Lower lobe of right lung (tissue), 2 donors: ENCODE measurements at regions not wholly inside any gene's neighbourhood (a gene's known extent, or its start where the extent isn't known, plus 50 kb on each side); places are given as distances from the start of the nearest gene placed in this dataset.
"Not testable (repeated sequence)": the region's sequence is repeated elsewhere in the genome, so short reads cannot be mapped to it uniquely, and the experiment has no call there.

ENCODE experiments used
- ATAC-seq, 2 donors: fragments of 200-7000 bp; cut with Tn5 transposase; one replicate each; pipeline ENCODE4 v1.9.1; 2020 to 2022; ENCODE audit warnings: mild to moderate bottlenecking in 2 of 2, moderate library complexity in 2 of 2
- DNase-seq: peaks from one replicate; pipeline ENCODE4 v3.0.0-alpha.2; 2020
- H3K27ac ChIP-seq: fragments of 200-600 bp; one replicate; pipeline ENCODE4 v1.8.0; 2022
- H3K27me3 ChIP-seq: fragments of 200-600 bp; one replicate; pipeline ENCODE4 v1.8.0; 2022; ENCODE audit warnings: low read depth
- H3K36me3 ChIP-seq: fragments of 200-600 bp; one replicate; pipeline ENCODE4 v1.8.0; 2022; ENCODE audit warnings: mild to moderate bottlenecking
- H3K4me1 ChIP-seq: fragments of 200-600 bp; one replicate; pipeline ENCODE4 v1.8.0; 2022
- H3K4me3 ChIP-seq: fragments of 200-600 bp; one replicate; pipeline ENCODE4 v1.8.0; 2022; ENCODE audit warnings: mild to moderate bottlenecking
- H3K9me3 ChIP-seq: fragments of 200-600 bp; one replicate; pipeline ENCODE4 v1.8.0; 2022
- CTCF ChIP-seq: fragments of 200-600 bp; IDR thresholded peaks from one replicate; pipeline ENCODE4 v1.8.0; 2022; ENCODE audit warnings: antibody characterized with exemption, mild to moderate bottlenecking
- intact Hi-C: fragments of 100-400 bp; cut with DNase I; formaldehyde crosslinking; loops from one replicate; pipeline ENCODE4 v1.11.0; 2022
- donor health status: DM: no; HTN: yes; CAD: no; lungs with severe emphysema.

DNA sequence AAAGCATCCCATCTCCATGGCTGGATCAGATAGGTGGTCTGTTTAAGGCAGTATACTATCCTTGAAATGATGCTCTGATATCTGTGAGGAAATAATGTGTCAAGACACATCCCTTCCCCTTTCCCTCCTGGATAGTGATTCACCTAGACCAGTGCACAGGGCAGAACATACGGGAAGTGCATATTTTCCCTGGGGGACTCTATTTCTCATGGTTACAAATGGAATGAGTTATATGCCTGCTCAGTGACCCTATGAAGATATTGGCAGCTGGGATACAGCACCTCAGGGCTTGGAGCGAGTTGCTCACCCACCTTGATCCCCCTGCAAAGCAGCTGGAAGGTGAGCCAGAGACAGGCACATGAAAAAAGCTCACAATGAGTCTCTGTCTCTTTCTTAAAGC lies 67.5 kb upstream of the PRL start:
- Histone ChIP-seq H3K36me3 (no peaks in the 10 kb centered on the region), H3K27me3 (no peaks in the 10 kb centered on the region), H3K4me1 (peaks cover 5% of the 10 kb centered on the region), H3K4me3 (no peak overlapping the region), H3K27ac (no peak overlapping the region), H3K9me3 (no peaks in the 10 kb centered on the region)
- intact Hi-C loops, result no loop called here
- DNase-seq, result no peak
- TF ChIP-seq CTCF, result no peak
- no peak for ATAC-seq

DNA sequence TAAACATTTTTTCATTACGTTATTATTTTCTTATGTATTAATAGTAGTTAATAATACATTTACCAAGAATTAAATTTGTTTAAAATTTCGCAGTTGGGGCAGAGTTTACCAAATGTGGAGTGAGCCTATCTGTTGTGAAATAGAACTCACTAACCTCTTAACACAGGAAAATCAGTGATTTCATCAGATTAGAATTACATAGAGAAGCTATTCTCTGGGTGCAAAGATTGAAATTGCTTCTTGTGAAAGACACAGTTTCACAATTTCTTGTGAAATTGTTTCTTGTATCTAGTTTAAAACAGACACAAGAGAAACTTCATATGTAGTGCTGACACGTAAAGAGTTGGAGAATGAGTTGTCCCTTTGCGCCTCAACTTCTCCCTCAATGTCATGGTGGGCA lies 69.4 kb upstream of the PRL start:
- no peak for TF ChIP-seq CTCF
- no peaks in the 10 kb centered on the region for H3K36me3 ChIP-seq
- H3K9me3 ChIP-seq, result no peaks in the 10 kb centered on the region
- no peak for ATAC-seq
- H3K27me3 ChIP-seq, result no peaks in the 10 kb centered on the region
- H3K4me1 ChIP-seq, result peaks cover 5% of the 10 kb centered on the region
- no peak for DNase-seq
- H3K27ac ChIP-seq, result no peak overlapping the region
- H3K4me3 ChIP-seq, result no peak overlapping the region
- intact Hi-C loops, result no loop called here

DNA sequence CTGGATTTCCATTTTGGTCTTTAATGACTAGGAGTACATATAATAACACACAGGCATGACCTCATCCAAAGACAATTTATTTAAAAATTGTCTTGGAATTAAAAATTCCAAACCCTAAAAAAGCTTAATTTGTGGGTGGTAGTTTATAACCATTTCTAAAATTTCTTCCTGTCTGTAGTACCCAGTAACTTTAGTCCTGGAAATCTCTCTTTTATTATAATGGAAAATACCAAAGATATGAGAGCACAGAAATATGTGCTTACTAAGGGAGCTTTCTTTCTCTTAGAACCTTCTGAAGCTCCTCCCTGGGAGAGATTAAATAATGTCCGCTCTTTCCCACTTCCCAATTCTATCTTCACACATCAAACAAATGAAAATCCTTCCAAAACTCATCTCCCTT lies 70.5 kb upstream of the PRL start:
- H3K27ac ChIP-seq, result no peak overlapping the region
- H3K4me1 ChIP-seq, result peaks cover 5% of the 10 kb centered on the region
- H3K9me3 ChIP-seq, result no peaks in the 10 kb centered on the region
- H3K4me3 ChIP-seq, result no peak overlapping the region
- DNase-seq (no peak), ATAC-seq (no peak)
- no peaks in the 10 kb centered on the region for H3K27me3 ChIP-seq
- intact Hi-C loops, result no loop called here
- H3K36me3 ChIP-seq, result no peaks in the 10 kb centered on the region
- TF ChIP-seq CTCF, result no peak

GRCh38 chr6:22368794-22369193 lies 72.0 kb upstream of the PRL start:
- no peak overlapping the region for H3K27ac ChIP-seq
- ATAC-seq (no peak), DNase-seq (no peak)
- intact Hi-C loops, result no loop called here
- TF ChIP-seq CTCF, result no peak
- no peaks in the 10 kb centered on the region for H3K36me3 ChIP-seq
- H3K27me3 ChIP-seq, result no peaks in the 10 kb centered on the region
- no peaks in the 10 kb centered on the region for H3K4me1 ChIP-seq
- no peak overlapping the region for H3K4me3 ChIP-seq
- no peaks in the 10 kb centered on the region for H3K9me3 ChIP-seq

- Histone ChIP-seq H3K9me3 (no peaks in the 10 kb centered on the region), H3K27me3 (no peaks in the 10 kb centered on the region), H3K27ac (no peak overlapping the region), H3K4me1 (no peaks in the 10 kb centered on the region), H3K4me3 (no peak overlapping the region), H3K36me3 (no peaks in the 10 kb centered on the region)
- TF ChIP-seq CTCF, result no peak
- intact Hi-C loops, result no loop called here
- ATAC-seq, result no peak
- no peak for DNase-seq
Measured at GRCh38 chr6:22372922-22373321, 76.1 kb upstream of the PRL start.

DNA sequence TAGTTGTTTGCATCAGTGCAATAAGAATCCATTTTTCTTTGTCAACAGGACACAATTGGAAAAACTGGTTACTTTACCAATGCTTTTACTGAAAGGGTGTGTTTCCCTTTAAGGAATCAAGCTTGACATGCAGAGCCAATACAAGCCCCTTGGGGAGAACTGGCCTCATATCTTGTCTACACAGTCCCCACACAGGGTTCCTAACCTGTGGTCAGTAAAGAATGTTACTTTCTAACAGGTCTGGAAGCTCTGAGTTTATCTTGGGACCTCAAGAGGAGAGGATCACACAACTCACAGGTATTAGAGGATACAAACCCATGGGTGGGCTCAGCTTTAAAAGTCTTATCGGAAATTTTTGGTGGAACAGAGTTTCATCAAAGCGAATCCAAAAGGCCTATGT lies 78.1 kb upstream of the PRL start:
- intact Hi-C loops, ATAC-seq: not testable (repeated sequence)

DNA sequence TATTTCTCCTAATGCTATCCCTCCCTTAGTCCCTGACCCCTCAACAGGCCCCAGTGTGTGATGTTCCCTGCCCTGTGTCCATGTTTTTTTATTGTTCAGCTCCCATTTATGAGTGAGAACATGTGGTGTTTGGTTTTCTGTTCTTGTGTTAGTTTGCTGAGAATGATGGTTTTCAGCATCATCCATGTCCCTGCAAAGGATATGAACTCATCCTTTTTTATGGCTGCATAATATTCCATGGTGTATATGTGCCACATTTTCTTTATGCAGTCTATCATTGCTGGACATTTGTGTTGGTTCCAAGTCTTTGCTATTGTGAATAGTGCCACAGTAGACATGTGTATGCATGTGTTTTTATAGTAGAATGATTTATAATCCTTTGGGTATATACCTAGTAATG lies 79.5 kb upstream of the PRL start:
- ATAC-seq, H3K27ac ChIP-seq, H3K27me3 ChIP-seq, H3K4me3 ChIP-seq, H3K36me3 ChIP-seq, H3K9me3 ChIP-seq, intact Hi-C loops, H3K4me1 ChIP-seq, DNase-seq: not testable (repeated sequence)

More for the DNA sequence above, 78.1 kb upstream of the PRL start:
- not testable (repeated sequence) for H3K4me1 ChIP-seq, H3K9me3 ChIP-seq, H3K27ac ChIP-seq, H3K27me3 ChIP-seq, H3K36me3 ChIP-seq, DNase-seq, H3K4me3 ChIP-seq

DNA sequence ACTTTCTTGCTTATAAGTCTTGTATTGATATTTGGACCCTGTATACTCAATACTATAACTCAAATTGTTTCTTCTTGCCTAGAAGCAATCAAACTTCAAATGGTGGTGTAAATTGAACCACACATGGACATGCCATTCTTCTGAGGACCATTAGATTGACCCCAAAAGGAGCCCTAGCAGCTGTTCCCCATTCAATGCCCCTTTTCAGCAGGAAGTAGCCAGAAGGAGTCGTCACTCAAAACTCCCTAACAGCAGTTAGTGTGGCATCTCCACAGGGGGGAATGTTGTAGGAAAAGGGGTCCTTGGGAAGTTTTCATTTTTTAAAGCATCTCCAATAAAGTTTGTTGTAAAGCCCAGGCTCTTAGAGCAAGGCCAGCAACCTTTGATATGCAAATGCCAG lies 81.7 kb upstream of the PRL start:
- H3K9me3 ChIP-seq, intact Hi-C loops, H3K27ac ChIP-seq, H3K36me3 ChIP-seq, H3K27me3 ChIP-seq, ATAC-seq, H3K4me3 ChIP-seq, DNase-seq, H3K4me1 ChIP-seq: not testable (repeated sequence)
